Body of pancreas (tissue), 4 donors: ENCODE measurements at regions not wholly inside any gene's neighbourhood (a gene's known extent, or its start where the extent isn't known, plus 50 kb on each side); places are given as distances from the start of the nearest gene placed in this dataset.

Experiments
- POLR2A ChIP-seq, 3 donors: fragments of 450-650 bp; IDR thresholded peaks; one replicate each; pipeline ENCODE4 v1.6.1; 2016; ENCODE audit warnings: antibody characterized with exemption in 3 of 3, mild to moderate bottlenecking in 2 of 3
- TF ChIP-seq, protein P1 (sequence below), 7 experiments: fragments of 450-650 bp in 4 of 7; fragments of 200-600 bp in 3 of 7; sonication (generic) in 3 of 7; IDR thresholded peaks; one replicate each; pipeline ENCODE4 v1.5.1; 2016 to 2019; ENCODE audit warnings: antibody characterized with exemption in 7 of 7

DNA sequence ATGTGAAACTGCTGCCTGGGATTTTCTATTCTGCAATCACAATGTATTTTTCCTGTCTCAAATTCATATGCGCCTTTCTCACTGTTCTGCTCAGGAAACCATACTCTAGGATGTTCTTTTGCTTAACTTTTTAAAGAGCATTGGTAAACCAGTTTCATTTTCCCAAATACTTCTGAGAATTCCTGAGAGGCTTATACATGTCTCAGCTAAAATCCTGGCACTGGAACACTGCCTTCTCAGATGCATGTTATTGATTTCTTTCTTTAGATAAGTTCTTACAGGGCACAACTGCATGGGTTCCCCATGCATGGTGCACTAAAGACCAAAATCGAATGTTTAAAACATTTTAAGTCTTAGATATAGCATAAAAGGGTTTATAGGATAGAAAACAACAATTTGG lies 178.3 kb upstream of the PLSCR5 start:
- TF ChIP-seq, protein P1, sequence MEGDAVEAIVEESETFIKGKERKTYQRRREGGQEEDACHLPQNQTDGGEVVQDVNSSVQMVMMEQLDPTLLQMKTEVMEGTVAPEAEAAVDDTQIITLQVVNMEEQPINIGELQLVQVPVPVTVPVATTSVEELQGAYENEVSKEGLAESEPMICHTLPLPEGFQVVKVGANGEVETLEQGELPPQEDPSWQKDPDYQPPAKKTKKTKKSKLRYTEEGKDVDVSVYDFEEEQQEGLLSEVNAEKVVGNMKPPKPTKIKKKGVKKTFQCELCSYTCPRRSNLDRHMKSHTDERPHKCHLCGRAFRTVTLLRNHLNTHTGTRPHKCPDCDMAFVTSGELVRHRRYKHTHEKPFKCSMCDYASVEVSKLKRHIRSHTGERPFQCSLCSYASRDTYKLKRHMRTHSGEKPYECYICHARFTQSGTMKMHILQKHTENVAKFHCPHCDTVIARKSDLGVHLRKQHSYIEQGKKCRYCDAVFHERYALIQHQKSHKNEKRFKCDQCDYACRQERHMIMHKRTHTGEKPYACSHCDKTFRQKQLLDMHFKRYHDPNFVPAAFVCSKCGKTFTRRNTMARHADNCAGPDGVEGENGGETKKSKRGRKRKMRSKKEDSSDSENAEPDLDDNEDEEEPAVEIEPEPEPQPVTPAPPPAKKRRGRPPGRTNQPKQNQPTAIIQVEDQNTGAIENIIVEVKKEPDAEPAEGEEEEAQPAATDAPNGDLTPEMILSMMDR (IDR thresholded peaks at IDR 0.05): no peak
- no peak for TF ChIP-seq POLR2A (IDR thresholded peaks at IDR 0.05)
